HG03469 (cell line): ENCODE measurements at regions not wholly inside any gene's neighbourhood (a gene's known extent, or its start where the extent isn't known, plus 50 kb on each side); places are given as distances from the start of the nearest gene placed in this dataset.

Source experiments
- ATAC-seq: cut with Tn5 transposase; IDR thresholded peaks from one replicate; pipeline ENCODE4 v1.9.1; 2021; ENCODE audit warnings: mild to moderate bottlenecking, moderate library complexity, moderate number of reproducible peaks; ENCODE audit not compliant: unreplicated experiment

DNA sequence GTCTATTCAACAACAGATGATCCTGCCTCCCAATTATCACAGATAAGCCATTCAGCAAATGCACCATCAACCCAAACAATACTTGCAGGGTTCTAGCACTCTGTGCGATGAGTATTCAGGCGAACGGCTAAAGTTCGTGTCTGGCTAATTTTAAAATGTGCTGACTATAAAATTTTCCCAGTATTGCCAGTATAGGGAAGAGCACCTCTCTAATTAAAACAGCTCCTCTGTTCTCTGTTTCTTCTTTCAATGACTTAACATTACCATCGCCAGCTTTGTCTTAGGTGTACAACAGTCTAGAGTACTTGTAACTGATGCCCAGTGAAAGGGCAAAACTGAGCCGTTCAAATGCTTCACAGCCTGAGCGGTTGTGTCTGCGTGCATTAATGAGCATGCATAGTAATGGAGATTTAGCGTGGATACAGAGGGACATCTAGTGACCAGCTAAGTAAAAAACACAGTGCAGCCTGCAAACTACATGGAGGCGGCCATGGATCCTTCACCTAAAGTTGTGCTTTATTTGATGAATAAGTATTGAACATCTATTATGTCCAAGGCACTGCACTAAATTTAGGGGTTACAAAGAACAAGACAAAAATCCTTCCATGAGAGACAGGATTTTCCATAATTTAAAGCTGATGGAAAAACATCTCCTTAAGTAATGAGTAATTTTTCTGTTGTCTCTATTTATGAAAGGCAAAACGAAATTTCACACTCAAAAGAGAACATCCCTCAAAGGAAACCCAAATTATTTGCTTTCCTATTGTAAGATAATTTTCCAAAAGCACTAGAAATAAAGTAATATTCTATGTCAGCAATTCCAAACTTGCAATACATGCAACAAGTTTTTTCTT is 120.0 kb downstream of the SETD4 start:
- ATAC-seq = no peak

DNA sequence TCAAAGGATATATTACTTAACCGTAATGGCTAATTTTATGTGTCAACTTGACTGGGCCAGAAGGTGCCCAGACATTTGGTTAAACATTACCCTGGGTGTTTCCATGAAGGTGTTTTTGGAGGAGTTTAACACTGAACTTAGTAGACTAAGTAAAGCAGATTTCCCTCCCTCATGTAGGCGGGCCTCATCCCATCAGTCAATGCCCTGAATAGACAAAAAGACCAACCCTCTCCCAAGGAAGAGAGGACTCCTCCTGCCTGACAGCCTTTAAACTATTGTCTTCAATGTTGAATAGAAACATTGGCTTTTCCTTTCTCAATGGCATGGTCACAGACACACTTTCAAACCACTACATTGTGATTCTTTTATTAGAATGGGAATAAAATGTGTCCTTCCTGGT is 121.9 kb downstream of the SETD4 start:
- no peak for ATAC-seq

DNA sequence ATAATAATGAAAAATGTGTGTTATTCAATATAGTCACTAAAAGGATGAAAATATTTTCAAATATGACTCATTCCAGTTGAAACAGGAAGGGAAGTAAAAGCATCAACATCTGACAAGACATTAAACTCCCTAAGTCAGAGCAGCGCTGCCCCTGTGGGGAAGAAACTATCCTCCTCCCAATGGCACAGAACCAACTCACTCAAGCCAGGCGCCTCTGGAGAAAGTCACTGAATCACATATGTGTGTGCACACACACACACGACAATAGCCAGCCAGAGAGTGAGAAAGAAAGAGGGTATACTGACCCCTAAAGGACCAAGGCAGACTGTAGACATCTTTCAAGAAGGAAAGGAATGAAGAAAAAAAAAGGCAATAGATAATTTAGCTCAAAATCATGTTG is 126.9 kb downstream of the SETD4 start:
- ATAC-seq = no peak

DNA sequence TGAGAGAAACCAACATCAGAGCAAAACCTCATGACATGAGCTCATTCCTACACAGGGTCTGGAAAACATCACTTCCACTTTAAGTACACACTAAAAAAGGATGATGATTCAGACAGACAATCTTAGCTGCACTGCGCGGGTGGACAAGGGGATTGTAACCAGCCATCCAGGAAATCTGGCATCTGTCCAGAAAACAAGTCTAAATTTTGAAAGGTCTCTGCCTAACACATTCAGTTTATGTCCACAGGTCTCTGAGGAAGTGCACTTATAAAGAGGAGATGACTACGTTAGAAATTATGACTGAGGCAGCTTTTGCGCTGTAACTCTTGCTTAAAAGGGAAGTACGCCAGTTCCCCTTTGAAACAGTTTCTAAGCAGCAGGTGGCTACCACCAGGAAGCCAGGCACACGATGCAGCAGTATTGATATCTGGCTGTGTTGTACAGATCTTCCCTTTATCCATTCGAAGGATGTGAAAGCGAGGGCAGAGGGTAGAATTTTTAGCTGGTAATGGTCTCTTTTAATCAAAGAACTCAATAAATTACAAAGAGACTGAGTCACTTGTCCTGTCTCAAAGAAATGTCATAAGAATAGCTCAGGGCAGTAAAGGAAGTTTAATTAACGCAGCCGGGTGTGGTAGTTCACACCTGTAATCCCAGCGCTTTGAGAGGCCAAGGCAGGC is 128.0 kb downstream of the SETD4 start:
- peak; percentile 85 for ATAC-seq

DNA sequence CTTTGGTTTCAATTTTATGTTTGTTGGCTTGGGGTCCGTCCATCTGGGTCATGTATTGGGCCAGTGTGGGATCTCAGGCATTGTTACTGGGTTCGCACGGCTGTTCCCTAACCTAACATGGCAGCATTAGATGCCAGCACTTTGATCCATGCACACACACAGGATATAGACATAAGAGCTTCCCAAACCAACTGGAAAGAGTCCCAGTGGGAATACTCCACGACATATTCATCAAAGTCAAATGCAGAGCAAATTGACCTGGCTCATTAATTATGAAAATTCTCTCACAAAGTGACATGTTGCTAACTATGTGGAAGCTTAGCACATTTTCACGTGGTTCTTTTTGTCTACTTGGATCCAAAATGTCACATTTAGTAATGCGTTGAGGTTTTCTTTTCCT is 130.4 kb downstream of the SETD4 start:
- ATAC-seq = no peak

DNA sequence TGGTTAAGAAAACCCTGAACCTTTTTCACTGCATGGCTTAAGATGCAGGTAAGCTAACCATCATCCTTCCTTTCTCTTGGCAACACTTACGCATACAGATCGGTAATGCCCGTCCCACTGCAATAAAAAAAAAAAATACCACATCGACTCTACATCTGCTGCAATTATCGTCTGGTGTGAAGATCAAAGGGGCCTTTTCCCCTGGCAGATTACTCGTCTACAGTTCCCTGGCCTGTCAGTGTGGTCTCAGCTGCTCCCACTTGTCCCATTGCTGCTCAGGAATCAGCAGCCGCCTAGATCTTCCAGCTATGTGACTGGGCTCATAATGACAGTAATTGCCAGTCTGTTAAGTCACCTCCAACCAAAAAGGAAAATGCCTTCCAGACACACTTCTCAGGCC is 133.1 kb downstream of the SETD4 start:
- ATAC-seq = no peak

DNA sequence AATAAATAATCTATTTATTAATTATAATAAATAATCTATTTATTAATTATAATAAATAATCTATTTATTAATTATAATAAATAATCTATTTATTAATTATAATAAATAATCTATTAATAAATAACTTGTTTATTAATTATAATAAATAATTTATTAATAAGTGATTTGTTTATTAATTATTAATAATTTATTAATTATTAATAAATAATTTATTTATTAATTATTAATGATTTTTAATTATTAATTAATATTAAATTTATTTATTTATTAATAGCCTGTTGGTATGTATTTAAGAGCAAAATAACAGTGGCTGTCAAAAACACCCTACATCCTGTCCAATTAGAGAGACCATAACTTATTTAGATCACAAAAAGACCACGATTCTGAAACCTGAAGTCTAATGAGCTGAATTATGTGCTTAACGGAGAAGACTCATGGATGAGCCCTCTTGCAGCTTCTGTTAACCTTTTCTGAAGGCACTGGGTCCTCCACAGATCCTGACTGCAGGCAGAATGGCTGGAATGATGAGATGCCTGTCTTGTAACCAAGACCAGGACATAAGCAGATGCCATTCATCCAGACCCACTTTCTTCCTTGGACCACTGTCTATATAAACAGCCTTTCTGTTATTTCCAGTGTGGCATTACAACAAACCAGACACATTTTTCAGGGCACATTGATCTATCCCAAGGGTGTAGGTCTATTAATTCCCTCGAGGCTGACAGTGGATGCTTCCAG is 134.2 kb downstream of the SETD4 start:
- no peak for ATAC-seq

DNA sequence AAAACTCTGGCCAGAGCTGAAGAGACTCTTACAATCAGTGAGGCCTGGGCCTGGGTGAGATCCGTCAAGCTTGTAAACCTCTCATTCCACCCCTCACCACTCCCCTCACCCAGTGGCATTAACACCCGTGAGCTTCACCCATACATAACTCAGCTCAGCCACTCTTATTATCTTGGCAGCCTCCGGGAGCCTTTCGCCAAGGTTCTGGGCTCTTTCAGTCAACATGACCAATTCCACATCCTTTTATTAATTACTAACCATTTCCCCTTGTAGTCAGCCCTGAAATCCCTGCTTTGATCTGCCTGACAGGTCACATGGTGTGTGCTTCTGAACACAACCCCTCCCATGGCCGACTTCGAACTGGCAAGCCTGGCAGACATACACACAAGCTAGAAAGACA is 134.8 kb downstream of the SETD4 start:
- no peak for ATAC-seq

DNA sequence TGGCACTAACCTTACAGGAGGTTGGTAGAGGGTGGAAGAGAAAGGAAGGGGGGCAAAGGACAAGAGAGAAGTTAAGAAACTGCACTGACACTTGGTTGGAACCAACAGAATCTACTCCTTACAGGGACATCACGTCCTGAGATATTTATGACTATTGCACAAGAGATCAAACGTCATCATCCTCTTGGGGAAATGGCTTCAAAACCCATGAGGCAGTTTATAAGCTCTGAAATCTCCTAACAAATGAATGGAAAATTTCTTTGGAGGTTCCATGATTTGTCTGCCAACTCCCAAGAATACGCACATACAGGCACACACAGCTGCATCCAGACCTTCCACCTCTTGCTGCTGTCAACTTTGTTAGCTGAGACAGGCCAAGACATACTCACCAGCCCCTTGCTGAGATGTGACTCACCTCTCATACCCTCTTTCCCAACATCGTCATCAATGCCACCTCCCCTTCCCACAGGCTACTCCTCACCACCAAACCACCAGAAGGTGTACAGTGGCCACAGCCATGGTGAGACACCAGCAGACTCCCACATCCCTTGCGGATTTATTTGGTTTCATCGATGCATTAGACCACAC is 135.5 kb downstream of the SETD4 start:
- ATAC-seq = no peak

DNA sequence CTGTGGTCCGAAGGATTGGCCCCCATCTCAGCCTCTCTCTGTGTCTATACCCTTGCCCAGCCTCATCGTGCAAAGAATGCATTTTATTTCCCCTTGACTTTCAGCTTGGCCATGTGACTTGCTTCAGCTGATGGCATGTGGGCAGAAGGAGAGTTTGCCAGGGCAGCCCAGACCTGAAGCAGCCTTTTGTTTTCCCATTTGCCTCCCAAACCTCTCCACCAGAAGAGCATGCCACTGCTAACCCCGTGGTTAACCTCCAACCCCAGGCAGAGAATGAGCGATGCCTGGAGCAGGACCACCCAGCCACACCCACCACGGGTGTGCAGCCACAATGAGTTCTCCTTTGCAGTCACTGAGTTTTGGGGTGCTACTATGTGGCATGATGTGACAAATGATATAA is 136.4 kb downstream of the SETD4 start:
- no peak for ATAC-seq

DNA sequence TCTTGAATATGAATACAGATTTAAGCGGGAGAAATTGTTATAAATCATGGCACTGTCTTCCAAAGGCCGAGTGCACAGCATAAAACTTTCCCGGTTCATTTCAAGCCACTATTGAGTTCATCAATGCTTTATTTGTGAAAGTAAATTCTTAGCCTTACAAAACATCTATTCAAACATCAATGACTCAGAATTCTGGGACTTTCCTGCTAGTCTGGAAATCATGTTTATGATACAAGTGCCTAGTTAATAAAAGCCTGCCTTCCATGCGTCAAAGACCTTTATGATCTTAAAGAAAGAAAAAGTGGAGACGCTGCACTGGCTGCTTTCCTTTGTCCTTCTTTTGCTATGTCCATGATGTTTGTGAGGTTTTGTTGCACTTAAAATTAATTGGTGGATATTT is 137.7 kb downstream of the SETD4 start:
- no peak for ATAC-seq

DNA sequence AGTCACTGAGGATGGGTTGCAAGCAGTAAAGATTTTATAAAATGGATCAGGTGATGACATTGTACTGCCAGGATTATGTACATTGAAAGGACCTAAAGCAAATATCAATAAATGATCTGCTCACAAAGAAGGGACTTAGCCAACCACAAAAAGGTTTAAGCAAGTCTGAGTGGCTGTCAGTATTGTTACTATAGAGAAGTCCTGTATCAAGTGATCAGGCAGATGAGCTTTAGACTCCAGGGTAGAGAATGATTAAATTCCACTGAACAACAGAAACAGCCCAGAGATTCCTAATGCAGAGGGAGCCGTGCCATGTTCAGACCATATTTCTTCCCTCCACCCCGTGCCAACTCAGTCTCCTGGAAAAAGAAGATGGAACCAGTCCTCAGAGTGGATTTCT is 138.9 kb downstream of the SETD4 start:
- no peak for ATAC-seq

DNA sequence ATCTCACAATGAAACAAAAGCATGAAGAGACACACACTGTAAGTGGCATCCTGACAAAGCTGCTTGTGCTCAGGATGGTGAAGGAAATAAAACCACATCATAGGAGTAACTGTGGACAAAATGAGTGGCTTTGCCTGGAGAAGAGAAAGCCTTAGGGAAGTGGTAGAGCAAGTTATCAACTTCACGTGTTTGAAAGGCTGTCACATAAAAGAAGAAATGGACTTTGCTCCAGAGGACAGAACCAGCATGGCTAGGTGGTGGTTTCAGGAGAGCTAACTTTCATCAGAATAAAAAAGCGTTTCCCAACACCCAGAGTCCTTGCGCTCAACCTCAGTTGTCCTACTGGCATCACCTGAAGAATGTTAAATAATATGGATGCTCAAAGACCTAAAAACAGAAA is 139.9 kb downstream of the SETD4 start:
- ATAC-seq = no peak

DNA sequence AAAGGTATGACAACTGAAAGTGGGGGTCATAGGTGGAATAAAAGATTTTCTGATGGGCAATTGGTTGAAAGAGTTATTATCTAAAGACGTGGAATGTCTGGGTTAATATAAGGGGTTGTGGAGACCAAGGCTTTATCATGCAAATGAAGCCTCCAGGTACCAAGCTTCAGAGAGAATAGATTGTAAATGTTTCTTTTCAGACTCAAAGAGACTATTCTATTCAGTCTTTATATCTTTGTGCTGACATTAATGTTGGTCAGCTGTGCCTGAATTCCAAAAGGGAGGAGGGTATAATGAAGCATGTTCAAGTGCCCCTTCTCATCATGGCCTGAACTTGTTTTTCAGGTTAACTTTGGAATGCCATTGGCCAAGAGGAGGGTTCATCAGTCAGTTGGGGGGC is 145.3 kb downstream of the SETD4 start:
- ATAC-seq = no peak

DNA sequence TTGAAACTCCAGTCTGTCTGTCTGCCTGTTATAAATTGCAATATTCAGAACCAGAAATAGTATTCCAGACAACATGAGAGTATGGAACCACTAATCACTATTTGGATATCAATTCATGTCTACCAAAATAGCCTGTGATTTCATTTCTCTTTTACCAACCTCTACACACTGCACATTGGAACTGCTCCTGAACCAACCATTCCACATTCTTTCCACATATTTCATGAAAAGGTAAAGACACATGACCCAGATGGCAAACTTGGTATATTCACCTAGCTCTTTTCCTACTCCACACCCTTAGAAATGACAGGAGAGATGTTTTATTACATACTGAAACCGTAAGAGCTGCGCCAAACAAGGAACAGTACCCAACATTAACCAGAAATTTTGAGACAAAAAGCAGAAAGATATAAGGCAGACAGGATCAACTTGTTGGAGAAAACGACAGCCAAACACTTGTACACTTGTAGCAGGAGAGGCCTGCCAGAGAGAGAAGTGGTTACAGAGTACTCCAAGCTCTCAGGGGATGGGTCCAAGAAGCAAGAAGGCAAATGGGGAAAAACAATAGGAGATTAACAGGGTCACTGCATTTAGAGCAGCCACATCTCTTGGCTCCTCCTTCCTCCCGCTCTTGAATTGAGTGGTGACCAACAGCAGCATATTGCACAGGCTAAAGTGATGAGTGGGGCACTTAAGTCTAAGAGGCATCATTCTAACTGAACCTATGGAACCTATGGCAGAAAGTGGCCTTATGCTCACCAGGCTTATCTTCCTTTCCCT is 148.7 kb downstream of the SETD4 start:
- no peak for ATAC-seq

DNA sequence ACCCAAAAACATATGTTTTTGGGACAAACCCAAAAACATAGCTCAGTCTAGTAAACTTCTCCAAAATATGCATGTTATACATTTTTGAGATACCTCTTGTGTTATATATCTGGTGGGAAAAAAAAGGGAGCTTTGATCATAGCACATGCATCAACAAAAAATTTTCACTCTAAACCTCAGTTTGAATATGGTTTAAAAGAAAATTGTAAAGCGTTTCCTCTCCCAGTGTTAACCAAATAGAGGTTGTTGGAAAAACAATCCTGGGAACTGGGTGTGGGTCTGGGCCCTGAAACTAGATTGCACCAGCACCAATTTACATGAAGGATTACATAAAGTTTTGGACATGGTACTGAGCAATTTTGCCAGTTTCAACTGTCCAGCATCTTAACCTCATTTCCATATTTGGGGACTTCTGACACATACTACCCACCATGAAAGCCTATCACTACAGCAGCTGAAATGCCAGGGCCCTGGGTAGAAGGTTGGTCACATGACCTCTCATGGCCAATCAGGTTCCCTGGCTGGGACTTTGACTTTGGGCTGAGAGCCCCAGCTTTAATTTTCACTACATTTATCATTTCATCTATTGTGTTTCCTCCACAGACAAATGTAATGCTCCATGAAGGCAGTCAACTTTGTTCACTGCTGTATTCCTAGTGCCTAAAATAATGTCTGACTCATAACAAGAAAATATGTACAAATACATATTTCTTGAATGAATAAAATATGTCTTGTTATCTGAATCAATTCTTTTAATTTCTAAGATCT is 150.7 kb downstream of the SETD4 start:
- ATAC-seq = no peak

DNA sequence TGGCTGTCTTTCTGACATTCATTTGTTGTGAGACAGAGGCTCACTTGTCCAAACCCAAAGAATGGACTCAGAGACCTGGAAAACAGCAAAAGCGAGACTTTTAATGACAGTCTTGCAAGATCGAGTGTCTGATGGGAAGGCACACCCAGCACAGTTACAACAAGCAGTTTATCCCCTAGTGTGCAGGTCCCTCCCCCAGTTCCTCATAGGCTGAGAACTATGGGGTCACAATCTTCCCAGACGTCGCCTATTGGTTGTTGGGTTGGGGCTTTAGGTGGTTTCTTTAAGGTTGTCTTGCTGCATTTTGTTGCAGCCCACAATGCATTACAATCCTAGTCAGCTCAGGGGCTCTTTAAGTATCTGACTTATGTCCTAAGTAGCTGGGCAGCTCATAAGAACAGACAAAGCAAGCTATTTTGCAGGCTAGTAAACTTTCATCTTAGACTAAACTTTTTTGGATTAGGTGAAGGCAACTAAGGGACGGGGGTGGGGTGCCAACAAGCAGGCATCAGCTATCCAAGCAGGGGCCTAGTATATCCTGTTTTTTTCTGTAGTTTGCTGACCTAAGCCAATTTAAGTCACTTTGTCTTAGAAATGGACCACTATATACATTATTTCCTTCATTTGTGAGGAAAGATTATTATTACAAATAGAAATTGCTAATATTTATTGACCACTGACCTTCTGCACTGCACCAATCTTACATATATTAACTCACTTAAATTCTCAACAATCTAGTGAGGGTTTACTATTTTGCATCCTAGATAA is 151.8 kb downstream of the SETD4 start:
- no peak for ATAC-seq

DNA sequence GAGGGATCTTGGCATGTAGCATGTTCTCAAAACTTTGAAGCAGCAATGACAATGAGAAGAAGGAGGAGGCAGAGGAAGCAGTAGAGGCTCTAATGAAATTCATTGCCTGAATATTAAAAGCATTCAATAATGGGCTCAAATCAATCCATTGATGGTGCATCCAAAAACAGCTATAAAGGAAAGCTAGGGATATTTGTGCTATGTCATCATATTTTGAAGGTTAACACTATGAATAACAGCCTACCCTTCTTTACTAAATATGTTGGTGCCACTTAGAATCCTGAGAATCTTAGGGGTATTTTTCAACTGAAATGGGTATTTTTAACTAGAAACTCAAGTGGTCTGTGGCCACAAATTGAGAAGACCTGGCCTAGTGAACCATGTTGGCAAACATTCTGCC is 153.7 kb downstream of the SETD4 start:
- no peak for ATAC-seq

DNA sequence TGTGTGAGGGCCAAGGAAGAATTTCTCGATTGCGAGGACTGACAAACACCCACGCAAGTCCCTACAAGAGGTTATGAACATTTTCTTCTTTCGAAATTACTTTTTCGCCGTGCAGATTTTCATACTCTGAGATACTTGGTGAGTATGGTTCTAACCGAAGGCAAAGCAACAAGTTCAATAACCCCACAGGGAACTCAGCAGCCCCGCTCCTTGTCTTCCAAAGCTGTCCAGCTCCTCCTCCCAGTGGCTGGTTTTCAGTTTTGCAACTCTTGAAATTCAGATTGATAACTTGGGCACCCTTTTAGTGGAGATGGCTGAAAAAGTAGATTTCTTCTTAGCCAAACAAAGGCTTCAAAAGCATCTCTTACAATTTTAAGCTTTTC is 154.4 kb downstream of the SETD4 start:
- no peak for ATAC-seq
